Erythroblast (primary cell): ENCODE measurements at regions not wholly inside any gene's neighbourhood (a gene's known extent, or its start where the extent isn't known, plus 50 kb on each side); places are given as distances from the start of the nearest gene placed in this dataset.
"Not testable (repeated sequence)": the region's sequence is repeated elsewhere in the genome, so short reads cannot be mapped to it uniquely, and the experiment has no call there.

Experiments
- DNase-seq, 2 experiments: peaks; one replicate each; lab custom pipeline; 2025; lab: John Stamatoyannopoulos, UW
- GATA1 ChIP-seq: IDR thresholded peaks from 2 replicates; pipeline ENCODE4 v1.6.1; 2011; ENCODE audit warnings: low read depth, mild to moderate bottlenecking, control low read depth, low read length, moderate library complexity
- POLR2A ChIP-seq: IDR thresholded peaks from 2 replicates; pipeline ENCODE4 v1.6.1; 2011; ENCODE audit warnings: mild to moderate bottlenecking, low read length

- TF ChIP-seq POLR2A (no peak), GATA1 (no peak)
- DNase-seq: no peak
These were observed 586.0 kb upstream of the MDGA2 start for GRCh38 chr14:48261436-48261835.

- not testable (repeated sequence) for DNase-seq
These were observed 585.2 kb upstream of the MDGA2 start for GRCh38 chr14:48260394-48261295.

DNA sequence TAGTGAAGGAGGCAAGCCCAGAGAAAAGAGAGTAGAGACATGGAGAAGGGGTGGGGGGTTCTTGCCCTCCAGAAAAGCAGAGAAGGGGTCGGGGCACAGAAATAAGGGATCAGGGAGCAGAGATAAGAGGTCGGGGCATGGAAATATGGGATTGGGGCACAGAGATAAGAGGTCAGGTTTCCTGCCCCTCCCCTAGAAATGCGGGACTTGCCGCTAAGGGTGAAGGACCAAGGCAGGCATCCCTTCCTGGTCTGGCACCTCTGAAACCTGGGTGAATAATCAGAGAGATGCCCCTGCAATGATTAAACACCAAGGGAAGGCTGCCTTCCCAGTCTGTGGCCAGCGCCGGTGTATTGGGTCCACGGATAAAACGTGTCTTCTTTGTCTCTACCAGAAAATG, 584.5 kb upstream of the MDGA2 start:
- DNase-seq: not testable (repeated sequence)

DNA sequence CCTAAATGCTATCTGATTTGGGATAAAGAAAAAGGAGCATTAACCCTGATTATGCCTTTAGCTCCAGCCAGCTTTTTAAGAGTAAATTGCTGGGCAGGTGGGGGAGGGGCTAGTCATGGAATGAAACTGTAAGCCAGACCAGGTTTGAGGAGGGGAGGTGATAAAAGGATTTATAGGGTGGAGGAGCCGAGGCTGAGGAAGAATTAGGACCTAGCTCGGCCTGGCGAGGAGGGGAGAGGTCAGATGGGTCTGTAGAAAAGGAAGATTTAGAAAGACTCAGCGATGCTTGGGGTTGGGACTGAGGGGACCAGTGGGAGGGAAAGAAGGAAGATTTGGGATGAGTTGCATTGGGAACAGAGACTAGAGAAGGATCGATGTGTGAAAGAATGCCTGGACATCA, 583.8 kb upstream of the MDGA2 start:
- DNase-seq: not testable (repeated sequence)

DNA sequence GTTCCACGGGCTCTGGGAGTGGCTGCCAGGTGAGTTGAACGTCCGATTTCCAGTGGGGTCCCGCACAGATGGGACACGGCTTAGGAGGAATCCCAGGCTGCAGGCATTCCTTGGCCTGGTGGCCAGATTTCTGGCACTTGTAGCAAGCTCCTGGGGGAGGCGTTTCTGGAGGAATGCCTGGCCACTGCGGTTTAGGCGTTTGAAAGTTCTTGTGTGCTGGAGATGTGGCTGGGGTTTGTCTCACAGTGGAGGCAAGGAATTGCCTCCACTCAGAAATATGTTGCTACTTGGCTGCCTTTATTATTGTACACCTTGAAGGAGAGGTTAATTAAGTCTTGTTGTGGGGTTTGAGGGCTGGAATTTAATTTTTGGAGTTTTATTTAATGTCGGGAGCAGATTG, 583.3 kb upstream of the MDGA2 start:
- DNase-seq: not testable (repeated sequence)

DNA sequence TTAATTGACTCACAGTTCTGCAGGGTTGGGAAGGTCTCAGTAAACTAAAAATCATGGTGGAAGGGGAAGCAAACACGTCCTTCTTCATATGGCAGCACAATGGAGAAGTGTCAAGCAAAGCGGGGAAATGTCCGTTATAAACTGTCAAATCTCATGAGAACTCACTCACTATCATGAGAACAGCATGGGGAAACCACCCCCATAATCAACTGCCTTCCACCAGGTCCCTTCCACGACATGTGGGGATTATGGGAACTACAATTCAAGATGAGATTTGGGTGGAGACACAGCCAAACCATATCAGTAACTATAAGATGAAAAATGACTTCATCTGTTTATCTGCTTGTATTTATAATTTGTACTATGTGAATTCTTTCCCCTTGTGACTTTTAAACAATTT, 577.6 kb upstream of the MDGA2 start:
- DNase-seq: no peak
- no peak for TF ChIP-seq POLR2A
- no peak for TF ChIP-seq GATA1

DNA sequence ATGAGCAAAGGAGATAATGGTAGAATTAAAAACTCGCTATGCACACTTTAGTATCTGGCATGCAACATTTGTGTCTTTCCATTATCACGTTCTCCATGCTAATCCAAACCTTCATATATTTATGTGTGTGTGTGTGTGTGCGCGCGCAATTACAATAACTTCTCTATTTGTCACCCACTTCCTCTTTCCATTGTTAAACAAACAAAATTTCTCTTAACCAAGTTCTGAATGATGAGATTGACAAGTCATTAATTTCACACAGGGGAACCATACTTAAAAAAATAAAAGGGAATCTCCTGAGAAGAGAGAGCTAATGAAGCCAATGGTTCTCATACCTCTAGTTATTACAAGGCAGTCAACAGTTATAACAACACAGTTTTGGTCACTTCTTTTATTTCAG, 575.9 kb upstream of the MDGA2 start:
- no peak for DNase-seq
- TF ChIP-seq POLR2A: no peak
- no peak for TF ChIP-seq GATA1

- DNase-seq: no peak
- TF ChIP-seq POLR2A (no peak), GATA1 (no peak)
These were observed 575.2 kb upstream of the MDGA2 start for GRCh38 chr14:48250575-48250974.

DNA sequence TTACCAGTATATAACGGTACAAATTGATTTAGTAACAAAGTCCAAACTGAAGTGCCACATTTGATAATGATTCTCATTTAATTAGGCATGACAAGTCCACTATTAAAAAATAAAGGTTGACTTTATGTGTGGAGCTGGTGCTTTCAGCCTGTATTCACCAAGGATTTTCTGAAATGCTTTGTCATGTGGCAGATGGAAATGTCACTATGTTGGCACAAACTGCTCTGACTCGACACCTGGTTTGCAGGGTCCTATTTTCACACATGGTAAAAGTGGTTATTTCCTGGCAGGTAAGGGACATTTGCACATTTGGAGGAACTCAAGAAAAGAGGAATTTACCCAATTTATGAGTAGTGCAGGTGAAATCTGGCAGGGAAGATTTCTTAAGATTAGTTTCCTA, 572.6 kb upstream of the MDGA2 start:
- DNase-seq: no peak

DNA sequence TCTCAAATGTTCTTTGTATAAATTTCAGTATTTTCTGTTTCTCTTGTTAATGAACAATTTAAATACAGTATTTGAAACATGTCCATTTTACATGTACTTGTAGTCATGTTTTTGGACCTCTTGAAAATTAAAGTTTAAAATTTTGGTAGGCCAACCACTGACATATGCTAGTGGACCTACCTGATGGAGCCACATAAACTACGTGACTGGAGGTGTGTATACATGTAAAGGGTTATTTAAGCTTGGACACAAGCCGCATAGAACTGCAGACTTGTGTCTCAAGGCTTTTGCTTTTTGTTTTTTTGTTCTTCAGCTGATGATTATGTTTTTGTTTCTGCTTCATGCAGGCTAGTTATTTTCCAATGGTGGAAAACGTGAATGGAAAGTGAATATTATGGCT, 568.5 kb upstream of the MDGA2 start:
- no peak for TF ChIP-seq GATA1
- TF ChIP-seq POLR2A: no peak

More for the DNA sequence above, 572.6 kb upstream of the MDGA2 start:
- TF ChIP-seq GATA1: no peak
- TF ChIP-seq POLR2A: no peak

DNA sequence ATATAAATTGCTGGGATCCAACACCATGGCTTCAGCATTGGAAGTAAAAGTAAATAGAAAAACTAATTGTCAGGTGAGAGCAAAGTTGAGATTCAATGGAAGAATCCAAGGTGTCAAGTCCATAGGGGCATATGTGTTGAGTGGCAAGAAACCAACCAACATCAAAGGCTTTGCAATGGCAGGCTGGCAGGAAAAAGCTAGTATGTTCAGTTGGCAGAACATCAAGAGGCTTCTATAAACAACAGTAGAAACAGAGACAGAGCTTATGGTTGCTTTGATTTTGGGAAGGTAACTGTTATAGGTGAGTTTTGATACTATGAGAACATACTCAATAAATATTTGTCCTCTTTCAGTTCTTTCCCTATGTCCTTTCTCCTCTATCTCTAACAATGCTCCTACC, 553.7 kb upstream of the MDGA2 start:
- TF ChIP-seq POLR2A (no peak), GATA1 (no peak)
- DNase-seq: no peak

More for the DNA sequence above, 568.5 kb upstream of the MDGA2 start:
- no peak for DNase-seq

DNA sequence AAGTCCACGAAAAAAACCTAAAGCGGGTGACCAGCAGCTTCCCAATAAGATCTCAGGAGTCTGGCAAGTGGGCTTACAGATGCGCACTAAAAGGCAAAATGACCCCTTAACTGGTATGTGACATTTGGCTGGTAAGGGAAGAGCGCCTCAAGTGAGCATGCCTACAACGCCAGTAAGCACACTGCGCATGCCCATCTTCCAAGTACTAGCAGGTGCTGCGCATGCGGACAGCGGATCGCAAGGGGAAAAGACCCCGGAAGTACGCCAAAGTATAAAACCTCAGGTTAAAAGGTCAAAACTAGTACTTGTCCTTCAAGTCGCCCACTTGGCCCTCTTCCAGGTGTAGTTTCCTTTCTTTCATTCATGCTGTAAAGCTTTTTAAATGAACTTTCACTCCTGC, 518.5 kb upstream of the MDGA2 start:
- DNase-seq: no peak
- TF ChIP-seq POLR2A (no peak), GATA1 (no peak)

DNA sequence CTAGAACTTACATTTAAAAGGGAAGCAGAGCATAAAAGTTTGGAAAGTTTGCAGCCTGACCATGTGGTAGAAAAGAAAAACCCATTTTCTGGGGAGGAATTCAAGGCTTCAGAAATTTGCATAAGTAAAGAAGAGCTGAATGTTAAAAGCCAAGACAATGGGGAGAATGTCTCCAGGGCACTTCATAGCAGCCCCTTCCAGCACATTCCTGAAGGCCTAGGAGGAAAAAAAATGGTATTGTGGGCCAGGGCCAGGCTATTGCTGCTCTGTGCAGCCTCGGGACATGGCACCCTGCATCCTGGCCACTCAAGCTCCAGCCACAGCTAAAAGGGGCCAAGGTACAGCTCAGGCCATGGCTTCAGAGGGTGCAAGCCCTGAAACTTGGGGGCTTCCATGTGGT, 474.2 kb upstream of the MDGA2 start:
- DNase-seq: not testable (repeated sequence)

DNA sequence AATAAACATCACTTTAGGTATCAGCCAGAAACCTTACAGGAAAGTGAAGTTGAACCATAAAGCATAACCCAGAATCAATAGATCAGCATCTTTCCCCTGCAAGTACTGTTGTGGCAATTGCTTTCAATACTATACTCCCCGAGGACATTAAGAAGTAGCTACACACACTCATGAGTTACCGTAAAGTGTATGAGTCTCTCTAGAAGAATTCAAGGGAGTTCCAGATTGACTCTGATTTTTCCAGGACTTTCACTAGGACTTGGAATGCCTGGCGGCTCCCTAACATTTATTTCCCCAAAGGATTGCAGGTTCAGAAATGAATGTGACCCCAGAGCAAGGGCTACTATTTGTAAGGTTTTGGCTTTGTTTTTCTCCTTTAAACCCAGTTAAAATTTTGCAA, 465.4 kb upstream of the MDGA2 start:
- no peak for DNase-seq
- no peak for TF ChIP-seq POLR2A

DNA sequence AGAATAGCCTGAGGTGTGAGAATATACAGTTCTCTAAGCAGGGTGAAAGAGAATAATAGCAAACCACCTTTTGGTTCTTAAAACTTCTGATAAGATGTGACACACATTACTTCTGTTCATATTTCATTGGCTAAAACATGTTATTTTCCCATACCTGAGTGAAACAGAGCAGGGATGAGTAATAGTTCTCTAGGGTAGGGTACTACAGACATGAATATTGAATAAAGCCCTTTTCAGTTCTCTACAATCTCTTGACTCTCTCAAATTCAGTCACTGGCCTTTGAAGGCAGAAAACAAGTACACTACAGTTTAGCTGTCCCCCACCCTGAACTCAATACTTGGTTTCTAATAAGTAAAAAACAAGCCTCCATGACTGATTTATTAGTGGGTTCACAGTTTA, 454.1 kb upstream of the MDGA2 start:
- DNase-seq: no peak
- TF ChIP-seq GATA1: no peak
- no peak for TF ChIP-seq POLR2A

GRCh38 chr14:48127674-48128073, 452.3 kb upstream of the MDGA2 start:
- DNase-seq: no peak
- TF ChIP-seq POLR2A (no peak), GATA1 (no peak)
